SK-N-SH (cell line): ENCODE measurements at regions not wholly inside any gene's neighbourhood (a gene's known extent, or its start where the extent isn't known, plus 50 kb on each side); places are given as distances from the start of the nearest gene placed in this dataset.

Experiments used
- CTCF ChIA-PET: fragments of 300-600, 350-600 bp; formaldehyde crosslinking; extraction: SDS; loops from one replicate; lab custom pipeline; 2021; lab: Yijun Ruan, JAX
- POLR2A ChIA-PET: fragments of 350-600 bp; sonication (Branson Sonifier 250); formaldehyde crosslinking; extraction: SDS; loops from one replicate; lab custom pipeline; 2020; ENCODE audit warnings: antibody characterized with exemption, inconsistent platforms; lab: Yijun Ruan, JAX
- DNase-seq: peaks from one replicate; pipeline ENCODE4 v3.0.0; 2012
- H2AFZ ChIP-seq: fragments of 200-600 bp; sonication (generic); 2 replicates; pipeline ENCODE4 v1.8.1; 2016; ENCODE audit warnings: antibody characterized with exemption, mild to moderate bottlenecking, low read depth
- H3F3A ChIP-seq: fragments of 200-600 bp; sonication (generic); replicated peaks from 2 replicates; pipeline ENCODE3; 2016; ENCODE audit warnings: antibody characterized with exemption, mild to moderate bottlenecking; ENCODE audit not compliant: insufficient read depth
- H3K27ac ChIP-seq, 2 experiments: fragments of 200-500 bp in 1 of 2; fragments of 200-600 bp in 1 of 2; sonication (Bioruptor generic) in 1 of 2; sonication (generic), shearing (Covaris generic) in 1 of 2; 2 replicates each; pipeline versions ENCODE4 v1.5.1 to v1.6.1; 2014 to 2016; ENCODE audit warnings: low read depth in 2 of 2, inconsistent platforms in 1 of 2, low read length in 1 of 2, mild to moderate bottlenecking in 1 of 2, mixed read lengths in 1 of 2
- H3K27me3 ChIP-seq: fragments of 200-600 bp; sonication (generic), shearing (Covaris generic); 2 replicates; pipeline ENCODE4 v1.6.1; 2016; ENCODE audit warnings: mixed run types; ENCODE audit not compliant: insufficient read depth
- H3K36me3 ChIP-seq, 2 experiments: fragments of 200-500 bp in 1 of 2; fragments of 200-600 bp in 1 of 2; sonication (Bioruptor generic) in 1 of 2; sonication (generic) in 1 of 2; replicated peaks in 1 of 2; 2 replicates each; pipeline versions ENCODE3 to v1.5.1; 2014 to 2016; ENCODE audit warnings: low read length in 1 of 2, mild to moderate bottlenecking in 1 of 2; ENCODE audit not compliant: insufficient read depth in 2 of 2, control insufficient read depth in 1 of 2
- H3K4me1 ChIP-seq, 2 experiments: fragments of 200-500 bp in 1 of 2; fragments of 200-600 bp in 1 of 2; sonication (Bioruptor generic) in 1 of 2; sonication (generic), shearing (Covaris generic) in 1 of 2; 2 replicates each; pipeline versions ENCODE4 v1.5.1 to v1.6.1; 2014 to 2016; ENCODE audit warnings: low read depth in 1 of 2, low read length in 1 of 2, mixed run types in 1 of 2; ENCODE audit not compliant: insufficient read depth in 2 of 2, control insufficient read depth in 1 of 2
- H3K4me2 ChIP-seq: fragments of 200-600 bp; sonication (generic), shearing (Covaris generic); 2 replicates; pipeline ENCODE4 v1.6.1; 2017; ENCODE audit warnings: mixed run types
- H3K4me3 ChIP-seq, 2 experiments: fragments of 200-500 bp in 1 of 2; fragments of 200-600 bp in 1 of 2; sonication (Bioruptor generic) in 1 of 2; sonication (generic), shearing (Covaris generic) in 1 of 2; 2 replicates each; pipeline versions ENCODE4 v1.5.1 to v1.8.1; 2014 to 2016; ENCODE audit warnings: low read depth in 2 of 2, inconsistent platforms in 1 of 2, low read length in 1 of 2, mild to moderate bottlenecking in 1 of 2, mixed read lengths in 1 of 2, moderate library complexity in 1 of 2
- H3K79me2 ChIP-seq: fragments of 200-600 bp; sonication (generic); 2 replicates; pipeline ENCODE4 v1.8.1; 2017; ENCODE audit warnings: mild to moderate bottlenecking; ENCODE audit not compliant: insufficient read depth
- H3K9ac ChIP-seq: fragments of 200-600 bp; sonication (generic); 2 replicates; pipeline ENCODE4 v1.6.1; 2017; ENCODE audit warnings: mixed run types
- H3K9me2 ChIP-seq: fragments of 200-600 bp; sonication (generic); 2 replicates; pipeline ENCODE4 v1.6.1; 2017; ENCODE audit warnings: mixed run types
- H3K9me3 ChIP-seq: fragments of 200-600 bp; sonication (generic); 2 replicates; pipeline ENCODE4 v1.6.1; 2017; ENCODE audit warnings: mixed run types, mild to moderate bottlenecking, moderate library complexity
- H4K20me1 ChIP-seq: fragments of 200-600 bp; sonication (generic); 2 replicates; pipeline ENCODE4 v1.6.1; 2017; ENCODE audit warnings: mild to moderate bottlenecking, mixed run types; ENCODE audit not compliant: insufficient read depth
- CHD2 ChIP-seq: fragments of 150-350 bp; IDR thresholded peaks from 2 replicates; pipeline ENCODE4 v1.6.1; 2018; ENCODE audit warnings: low read length; ENCODE audit not compliant: partially characterized antibody
- ELF1 ChIP-seq: IDR thresholded peaks from 2 replicates; pipeline ENCODE4 v1.4.0; 2012
- EP300 ChIP-seq, 2 experiments: IDR thresholded peaks; 2 replicates each; pipeline versions ENCODE4 v1.4.0 to v1.6.1; 2012; ENCODE audit warnings: borderline replicate concordance in 1 of 2, low read depth in 1 of 2, low read length in 1 of 2
- FOSL2 ChIP-seq: IDR thresholded peaks from 2 replicates; pipeline ENCODE4 v1.4.0; 2012; ENCODE audit warnings: low read depth, mild to moderate bottlenecking, moderate library complexity, borderline replicate concordance
- FOXJ3 ChIP-seq: sonication (generic); formaldehyde crosslinking; IDR thresholded peaks from 2 replicates; pipeline ENCODE4 v1.5.1; 2020; ENCODE audit warnings: mild to moderate bottlenecking, missing genetic modification reagents
- FOXM1 ChIP-seq: IDR thresholded peaks from 2 replicates; pipeline ENCODE4 v1.4.0; 2012; ENCODE audit warnings: low read depth, mild to moderate bottlenecking
- GATA2 ChIP-seq: sonication (generic); formaldehyde crosslinking; IDR thresholded peaks from 2 replicates; pipeline ENCODE4 v1.5.0; 2020; ENCODE audit warnings: mild to moderate bottlenecking, missing genetic modification reagents
- IRF3 ChIP-seq: fragments of 150-350 bp; IDR thresholded peaks from 2 replicates; pipeline ENCODE4 v1.6.1; 2016; ENCODE audit warnings: mild to moderate bottlenecking, low read depth, low read length
- JUND ChIP-seq: IDR thresholded peaks from 2 replicates; pipeline ENCODE4 v1.4.0; 2012
- MEF2A ChIP-seq: IDR thresholded peaks from 2 replicates; pipeline ENCODE4 v1.4.0; 2012; ENCODE audit warnings: low read depth, borderline replicate concordance
- MXI1 ChIP-seq: IDR thresholded peaks from 2 replicates; pipeline ENCODE4 v1.6.1; 2012; ENCODE audit warnings: mild to moderate bottlenecking, low read depth, low read length, improper control_type of control experiment
- POLR2AphosphoS5 ChIP-seq: IDR thresholded peaks from 2 replicates; pipeline ENCODE4 v1.6.1; 2012; ENCODE audit warnings: low read depth, low read length
- RCOR1 ChIP-seq: fragments of 150-350 bp; IDR thresholded peaks from 2 replicates; pipeline ENCODE4 v1.6.1; 2017; ENCODE audit warnings: antibody characterized with exemption, low read length
- TAF1 ChIP-seq: IDR thresholded peaks from 2 replicates; pipeline ENCODE4 v1.6.1; 2012; ENCODE audit warnings: low read depth, mild to moderate bottlenecking, low read length, moderate library complexity, borderline replicate concordance
- TCF12 ChIP-seq: IDR thresholded peaks from 2 replicates; pipeline ENCODE4 v1.4.0; 2012
- TEAD4 ChIP-seq: IDR thresholded peaks from 2 replicates; pipeline ENCODE4 v1.4.0; 2012; ENCODE audit warnings: mild to moderate bottlenecking, borderline replicate concordance; ENCODE audit not compliant: insufficient read depth
- USF2 ChIP-seq: fragments of 150-350 bp; IDR thresholded peaks from 2 replicates; pipeline ENCODE4 v1.6.1; 2017; ENCODE audit warnings: antibody characterized with exemption, low read length, low read depth, borderline replicate concordance
- ZBTB33 ChIP-seq: IDR thresholded peaks from 2 replicates; pipeline ENCODE4 v1.4.0; 2012; ENCODE audit warnings: low read depth, borderline replicate concordance
- WGBS: methylation state at CpG from one replicate; pipeline ENCODE4 v1.1.6; 2017; ENCODE audit warnings: low lambda C conversion rate; 5-methylcytosine and 5-hydroxymethylcytosine counted together

DNA sequence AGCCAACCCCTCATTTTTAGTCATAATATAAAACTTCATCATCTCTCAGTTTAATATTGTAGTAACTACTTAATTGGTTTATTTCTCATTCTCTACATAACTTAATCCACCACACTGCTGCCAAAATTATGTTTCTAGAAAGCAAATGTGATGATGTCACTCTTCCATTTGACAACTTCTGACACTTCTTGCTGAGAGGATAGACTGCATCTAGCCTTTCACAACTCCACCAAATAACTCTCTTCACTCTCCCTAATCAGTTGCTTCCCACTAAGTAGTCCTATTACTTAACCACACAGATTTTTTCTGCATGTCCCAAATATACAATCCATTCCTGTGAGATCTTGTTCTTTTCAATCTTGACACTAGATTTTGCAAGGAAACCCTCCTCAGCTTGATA, 951.3 kb downstream of the EPHA7 start (continued):
- TF ChIP-seq IRF3 (no peak), MEF2A (no peak), MXI1 (no peak), ELF1 (no peak), JUND (no peak), FOSL2 (no peak), TEAD4 (no peak), POLR2AphosphoS5 (no peak)

GRCh38 chr6:92460133-92460532, 959.2 kb downstream of the EPHA7 start:
- Histone ChIP-seq H4K20me1 (no peaks in the 10 kb centered on the region), H3K27me3 (no peaks in the 10 kb centered on the region), H3K9me3 (no peaks in the 10 kb centered on the region), H3K79me2 (no peaks in the 10 kb centered on the region), H3K9ac (no peak overlapping the region), H3K4me2 (no peak overlapping the region), H2AFZ (no peak overlapping the region), H3F3A (no peaks in the 10 kb centered on the region), H3K9me2 (no peaks in the 10 kb centered on the region), H3K4me1 (peaks cover 0 to 2% of the 10 kb centered on the region in 2 experiments; a peak in 1 of 4 replicates), H3K27ac (no peak overlapping the region), H3K36me3 (no peaks in the 10 kb centered on the region), H3K4me3 (no peak overlapping the region)
- WGBS, result 46% methylated on average over 2 of the region's 2 CpGs
- CTCF ChIA-PET, result interaction anchor here (0.9 kb wide), 1 partner anchor 17 kb away, joined by 3 read pairs; no protein-coding TSS in a partner anchor
- DNase-seq, result no peak
- POLR2A ChIA-PET, result no interaction called here
- TF ChIP-seq MXI1, result no peak
- TF ChIP-seq EP300 (IDR thresholded peaks at IDR 0.05; ENCODE audit: borderline replicate concordance in 1 of 2, low read depth in 1 of 2, low read length in 1 of 2), result no peak
- TF ChIP-seq FOXJ3, result no peak
- TF ChIP-seq TAF1, result no peak
- TF ChIP-seq FOXM1, result no peak
- no peak for TF ChIP-seq GATA2 (CRISPR knock-in tag)
- no peak for TF ChIP-seq ZBTB33

- Histone ChIP-seq H3K9me2 (no peaks in the 10 kb centered on the region), H3K4me2 (no peak overlapping the region), H3F3A (no peaks in the 10 kb centered on the region), H3K4me3 (no peak overlapping the region), H3K79me2 (no peaks in the 10 kb centered on the region), H3K4me1 (peaks cover 0 to 2% of the 10 kb centered on the region in 2 experiments; a peak in 1 of 4 replicates), H2AFZ (no peak overlapping the region), H3K9me3 (no peaks in the 10 kb centered on the region), H3K9ac (no peak overlapping the region), H4K20me1 (no peaks in the 10 kb centered on the region), H3K27me3 (no peaks in the 10 kb centered on the region), H3K27ac (no peak overlapping the region), H3K36me3 (no peaks in the 10 kb centered on the region)
- TF ChIP-seq FOXJ3, result no peak
- TF ChIP-seq TAF1, result no peak
- TF ChIP-seq ELF1, result no peak
- no peak for TF ChIP-seq USF2
- no peak for TF ChIP-seq RCOR1
- TF ChIP-seq CHD2, result no peak
- no peak for TF ChIP-seq TCF12
- DNase-seq, result no peak
- ChIA-PET POLR2A (no interaction called here), CTCF (no interaction called here)
- WGBS, result 2% methylated on average over 1 of the region's 1 CpG
Observed at GRCh38 chr6:92459606-92460005, 959.8 kb downstream of the EPHA7 start.
